Choroid plexus epithelial cell (primary cell): ENCODE measurements at regions not wholly inside any gene's neighbourhood (a gene's known extent, or its start where the extent isn't known, plus 50 kb on each side); places are given as distances from the start of the nearest gene placed in this dataset.

Source experiments
- DNase-seq: peaks from one replicate; pipeline ENCODE4 v3.0.0-alpha.2; 2010; ENCODE audit warnings: low read depth
- H3K4me3 ChIP-seq: 2 replicates; pipeline ENCODE4 v1.5.1; 2011; ENCODE audit warnings: low read depth, mild to moderate bottlenecking, control low read depth, low read length, moderate library complexity
- TF ChIP-seq, protein P1 (sequence below): conservative IDR thresholded peaks from 2 replicates; pipeline ENCODE4 v1.5.1; 2011; ENCODE audit warnings: low read depth, mild to moderate bottlenecking, control low read depth, inconsistent platforms, low read length, moderate library complexity

DNA sequence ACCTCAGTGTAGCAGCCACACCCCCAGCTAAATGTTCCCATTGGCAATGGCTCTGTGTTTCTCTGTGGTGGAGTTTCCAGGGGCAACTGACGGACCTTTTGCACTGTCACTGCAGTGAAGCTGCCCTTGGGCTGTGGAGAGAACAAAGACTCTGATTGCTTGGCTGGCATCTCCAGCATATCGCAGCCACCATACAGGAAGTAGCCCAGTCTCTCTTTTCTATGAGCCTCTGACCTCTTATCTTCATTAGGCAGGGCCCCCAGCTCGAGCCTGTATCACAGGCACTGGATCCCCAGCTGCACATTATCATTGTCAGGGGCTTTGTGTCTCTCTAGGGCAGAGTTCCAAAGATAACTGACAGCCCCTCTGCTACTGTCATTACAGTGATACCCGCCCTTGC lies 483.5 kb downstream of the ARAP2 start:
- TF ChIP-seq, protein P1, sequence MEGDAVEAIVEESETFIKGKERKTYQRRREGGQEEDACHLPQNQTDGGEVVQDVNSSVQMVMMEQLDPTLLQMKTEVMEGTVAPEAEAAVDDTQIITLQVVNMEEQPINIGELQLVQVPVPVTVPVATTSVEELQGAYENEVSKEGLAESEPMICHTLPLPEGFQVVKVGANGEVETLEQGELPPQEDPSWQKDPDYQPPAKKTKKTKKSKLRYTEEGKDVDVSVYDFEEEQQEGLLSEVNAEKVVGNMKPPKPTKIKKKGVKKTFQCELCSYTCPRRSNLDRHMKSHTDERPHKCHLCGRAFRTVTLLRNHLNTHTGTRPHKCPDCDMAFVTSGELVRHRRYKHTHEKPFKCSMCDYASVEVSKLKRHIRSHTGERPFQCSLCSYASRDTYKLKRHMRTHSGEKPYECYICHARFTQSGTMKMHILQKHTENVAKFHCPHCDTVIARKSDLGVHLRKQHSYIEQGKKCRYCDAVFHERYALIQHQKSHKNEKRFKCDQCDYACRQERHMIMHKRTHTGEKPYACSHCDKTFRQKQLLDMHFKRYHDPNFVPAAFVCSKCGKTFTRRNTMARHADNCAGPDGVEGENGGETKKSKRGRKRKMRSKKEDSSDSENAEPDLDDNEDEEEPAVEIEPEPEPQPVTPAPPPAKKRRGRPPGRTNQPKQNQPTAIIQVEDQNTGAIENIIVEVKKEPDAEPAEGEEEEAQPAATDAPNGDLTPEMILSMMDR: no peak
- no peak for DNase-seq
- no peak overlapping the region for H3K4me3 ChIP-seq

DNA sequence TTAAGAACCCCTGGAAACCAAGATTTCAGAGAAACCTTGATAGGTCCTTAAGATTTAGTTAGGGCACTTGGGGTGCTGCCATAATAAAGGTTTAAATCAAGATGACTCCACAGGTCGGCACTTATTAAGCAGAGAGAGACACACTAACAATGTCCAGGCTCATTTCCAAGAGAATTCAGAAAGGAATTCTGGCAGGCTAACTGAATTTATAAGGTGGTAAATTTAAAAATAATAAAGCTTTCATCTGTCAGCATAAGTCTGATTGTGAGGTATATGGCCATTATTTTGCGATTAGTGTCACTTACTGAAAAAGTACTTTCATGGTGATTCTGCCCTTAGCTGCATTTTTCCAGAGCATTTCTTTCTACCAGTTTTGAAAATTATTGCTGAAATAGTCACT lies 472.7 kb downstream of the ARAP2 start:
- no peak overlapping the region for H3K4me3 ChIP-seq
- DNase-seq: no peak
- TF ChIP-seq, protein P1: no peak

DNA sequence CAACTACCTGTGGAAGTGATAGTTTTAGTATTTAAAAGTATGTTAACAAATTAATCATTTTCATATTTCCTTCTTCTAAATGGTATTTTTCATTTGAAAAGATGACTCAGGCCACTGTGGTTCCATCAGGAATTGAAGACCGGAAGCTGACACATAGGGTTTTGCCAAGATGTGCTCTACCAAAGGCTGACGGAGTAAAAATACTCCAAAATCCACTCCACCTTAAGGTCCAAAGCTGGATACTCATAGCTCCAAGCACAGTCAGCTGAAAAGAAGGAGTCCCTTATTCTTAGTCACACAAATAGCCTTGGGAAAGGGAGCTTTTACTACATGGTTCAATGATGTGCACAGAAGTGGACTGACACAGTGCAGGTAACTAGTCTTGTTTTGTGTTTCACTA lies 472.0 kb downstream of the ARAP2 start:
- DNase-seq: no peak
- TF ChIP-seq, protein P1: no peak
- H3K4me3 ChIP-seq: no peak overlapping the region

- DNase-seq: no peak
- TF ChIP-seq, protein P1: no peak
- no peak overlapping the region for H3K4me3 ChIP-seq
Observed at GRCh38 chr4:35789899-35790574, 454.3 kb downstream of the ARAP2 start.

GRCh38 chr4:35793045-35793722 lies 451.1 kb downstream of the ARAP2 start:
- DNase-seq: peak; percentile 0
- TF ChIP-seq, protein P1: no peak
- no peak overlapping the region for H3K4me3 ChIP-seq

- no peak overlapping the region for H3K4me3 ChIP-seq
- no peak for DNase-seq
- TF ChIP-seq, protein P1: no peak
Observed at GRCh38 chr4:35793766-35794165, 450.5 kb downstream of the ARAP2 start.

DNA sequence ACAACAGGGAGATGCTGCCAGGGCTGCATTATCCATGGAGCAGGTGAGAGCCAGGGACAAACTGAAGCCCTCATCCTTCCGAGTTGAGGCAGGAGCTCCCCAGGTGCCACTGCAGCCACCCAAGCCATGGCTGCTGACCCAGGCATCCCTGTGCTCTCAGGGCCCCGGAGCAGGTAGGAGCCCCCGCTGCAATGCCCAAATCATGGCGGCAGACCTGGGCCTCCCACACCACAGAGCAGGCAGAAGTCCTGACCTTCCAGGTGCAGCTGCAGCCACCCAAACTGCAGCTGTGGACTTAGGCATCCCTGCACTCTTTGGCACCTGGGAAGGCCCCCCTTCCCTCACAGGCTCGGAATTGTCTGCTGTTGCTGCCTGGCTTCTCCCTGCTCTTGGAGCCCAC lies 443.6 kb downstream of the ARAP2 start:
- TF ChIP-seq, protein P1: no peak
- no peak for DNase-seq
- H3K4me3 ChIP-seq: no peak overlapping the region
